GM12874 (cell line): ENCODE measurements at regions not wholly inside any gene's neighbourhood (a gene's known extent, or its start where the extent isn't known, plus 50 kb on each side); places are given as distances from the start of the nearest gene placed in this dataset.

Experiments
- CTCF ChIP-seq: IDR thresholded peaks from 2 replicates; pipeline ENCODE4 v1.5.1; 2011; ENCODE audit warnings: low read depth, mild to moderate bottlenecking, control low read depth, low read length, moderate library complexity; ENCODE audit not compliant: insufficient read depth

GRCh38 chr10:124184208-124184830 is 90.9 kb upstream of the CHST15 start:
- no peak for TF ChIP-seq CTCF

GRCh38 chr10:124183617-124184016 is 90.2 kb upstream of the CHST15 start:
- no peak for TF ChIP-seq CTCF

GRCh38 chr10:124182088-124182541 is 88.7 kb upstream of the CHST15 start:
- TF ChIP-seq CTCF: no peak

- TF ChIP-seq CTCF: no peak
Observed at GRCh38 chr10:124181656-124182055, 88.3 kb upstream of the CHST15 start.

- no peak for TF ChIP-seq CTCF
Observed at GRCh38 chr10:124180947-124181549, 87.7 kb upstream of the CHST15 start.

GRCh38 chr10:124180044-124180745 is 86.8 kb upstream of the CHST15 start:
- TF ChIP-seq CTCF: no peak

- no peak for TF ChIP-seq CTCF
Observed at GRCh38 chr10:124179308-124180043, 86.1 kb upstream of the CHST15 start.
